ENCODE measurements at regions not wholly inside any gene's neighbourhood (a gene's known extent, or its start where the extent isn't known, plus 50 kb on each side); places are given as distances from the start of the nearest gene placed in this dataset.

DNA sequence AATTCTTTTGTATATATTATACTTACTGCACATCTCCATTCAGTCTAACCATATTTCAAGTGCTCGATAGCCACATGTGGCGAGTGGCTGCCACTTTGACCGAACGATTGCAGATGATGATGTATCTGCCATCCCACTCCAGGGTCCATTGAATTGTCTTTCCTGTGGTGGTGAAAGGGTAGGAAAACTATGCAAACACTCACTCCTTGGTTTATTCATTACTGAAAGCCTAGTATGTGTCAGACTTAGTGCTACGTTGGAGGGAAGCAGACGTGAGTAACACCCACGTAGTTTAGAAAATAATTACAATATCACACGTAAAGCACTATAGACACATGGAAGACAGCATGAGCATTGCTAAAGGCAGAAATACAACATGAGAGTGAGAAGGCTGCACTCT, 353.7 kb downstream of the CSNK1G3 start:
- no peak for TF ChIP-seq RAD21 (IDR thresholded peaks at IDR 0.05 in 1 of 2, conservative IDR thresholded peaks at IDR 0.05 in 1 of 2; ENCODE audit: low read depth in 2 of 2, low read length in 2 of 2)
- TF ChIP-seq HDAC2 (IDR thresholded peaks at IDR 0.05; ENCODE audit: borderline replicate concordance in 1 of 2, low read depth in 2 of 2, low read length in 2 of 2): no peak
- no peak for TF ChIP-seq NRF1 (IDR thresholded peaks at IDR 0.05; ENCODE audit: low read depth, low read length)

Data from H1 (cell line).